ENCODE measurements at regions not wholly inside any gene's neighbourhood (a gene's known extent, or its start where the extent isn't known, plus 50 kb on each side); places are given as distances from the start of the nearest gene placed in this dataset.

DNA sequence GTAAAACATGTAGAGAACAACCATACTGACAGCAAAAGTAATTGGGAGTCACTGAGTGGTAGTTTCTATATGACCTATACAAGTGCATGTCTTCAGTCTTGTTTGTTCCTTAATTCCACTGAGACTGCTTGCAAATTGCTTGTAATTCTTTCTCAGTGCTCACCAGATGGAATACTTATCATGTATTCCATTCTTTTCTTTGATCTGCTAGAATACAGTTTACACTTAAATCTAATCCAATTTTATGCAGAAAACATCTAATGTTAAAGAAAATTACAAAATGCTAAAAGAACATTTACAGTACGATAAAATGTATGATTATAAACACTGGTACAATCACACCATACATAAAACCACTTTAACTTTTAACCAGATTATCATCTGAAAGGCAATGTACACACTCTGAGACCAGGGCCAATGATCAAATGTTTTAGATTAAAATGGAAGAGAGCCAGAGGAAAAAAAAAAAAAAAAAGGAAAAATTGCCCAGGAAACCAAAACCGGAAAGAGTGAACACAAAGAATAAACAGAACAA, 741.4 kb downstream of the FAT4 start:
- TF ChIP-seq CSDC2 (CRISPR knock-in tag; IDR thresholded peaks at IDR 0.05) (no peak), SNAI2 (CRISPR knock-in tag; IDR thresholded peaks at IDR 0.05) (no peak), ARNTL (CRISPR knock-in tag; IDR thresholded peaks at IDR 0.05; ENCODE audit: borderline replicate concordance, low read depth) (no peak), ZFP3 (CRISPR knock-in tag; IDR thresholded peaks at IDR 0.05) (no peak), ZNF70 (CRISPR knock-in tag; IDR thresholded peaks at IDR 0.05) (no peak), ZNF565 (CRISPR knock-in tag; conservative IDR thresholded peaks at IDR 0.05; ENCODE audit: low read depth) (no peak), ISL1 (CRISPR knock-in tag; IDR thresholded peaks at IDR 0.05) (no peak), OSR1 (CRISPR knock-in tag; IDR thresholded peaks at IDR 0.05) (no peak), RARB (CRISPR knock-in tag; IDR thresholded peaks at IDR 0.05) (no peak), ESRRG (CRISPR knock-in tag; IDR thresholded peaks at IDR 0.05) (no peak), TOX (CRISPR knock-in tag; IDR thresholded peaks at IDR 0.05; ENCODE audit: borderline replicate concordance) (no peak)
- TF ChIP-seq, protein P1, sequence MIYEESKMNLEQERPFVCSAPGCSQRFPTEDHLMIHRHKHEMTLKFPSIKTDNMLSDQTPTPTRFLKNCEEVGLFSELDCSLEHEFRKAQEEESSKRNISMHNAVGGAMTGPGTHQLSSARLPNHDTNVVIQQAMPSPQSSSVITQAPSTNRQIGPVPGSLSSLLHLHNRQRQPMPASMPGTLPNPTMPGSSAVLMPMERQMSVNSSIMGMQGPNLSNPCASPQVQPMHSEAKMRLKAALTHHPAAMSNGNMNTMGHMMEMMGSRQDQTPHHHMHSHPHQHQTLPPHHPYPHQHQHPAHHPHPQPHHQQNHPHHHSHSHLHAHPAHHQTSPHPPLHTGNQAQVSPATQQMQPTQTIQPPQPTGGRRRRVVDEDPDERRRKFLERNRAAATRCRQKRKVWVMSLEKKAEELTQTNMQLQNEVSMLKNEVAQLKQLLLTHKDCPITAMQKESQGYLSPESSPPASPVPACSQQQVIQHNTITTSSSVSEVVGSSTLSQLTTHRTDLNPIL (CRISPR knock-in tag; IDR thresholded peaks at IDR 0.05; ENCODE audit: low read depth): no peak
- TF ChIP-seq, protein P2, sequence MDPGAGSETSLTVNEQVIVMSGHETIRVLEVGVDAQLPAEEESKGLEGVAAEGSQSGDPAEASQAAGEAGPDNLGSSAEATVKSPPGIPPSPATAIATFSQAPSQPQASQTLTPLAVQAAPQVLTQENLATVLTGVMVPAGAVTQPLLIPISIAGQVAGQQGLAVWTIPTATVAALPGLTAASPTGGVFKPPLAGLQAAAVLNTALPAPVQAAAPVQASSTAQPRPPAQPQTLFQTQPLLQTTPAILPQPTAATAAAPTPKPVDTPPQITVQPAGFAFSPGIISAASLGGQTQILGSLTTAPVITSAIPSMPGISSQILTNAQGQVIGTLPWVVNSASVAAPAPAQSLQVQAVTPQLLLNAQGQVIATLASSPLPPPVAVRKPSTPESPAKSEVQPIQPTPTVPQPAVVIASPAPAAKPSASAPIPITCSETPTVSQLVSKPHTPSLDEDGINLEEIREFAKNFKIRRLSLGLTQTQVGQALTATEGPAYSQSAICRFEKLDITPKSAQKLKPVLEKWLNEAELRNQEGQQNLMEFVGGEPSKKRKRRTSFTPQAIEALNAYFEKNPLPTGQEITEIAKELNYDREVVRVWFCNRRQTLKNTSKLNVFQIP (CRISPR knock-in tag; IDR thresholded peaks at IDR 0.05; ENCODE audit: borderline replicate concordance, low read depth): no peak
- ATAC-seq: no peak

DNA sequence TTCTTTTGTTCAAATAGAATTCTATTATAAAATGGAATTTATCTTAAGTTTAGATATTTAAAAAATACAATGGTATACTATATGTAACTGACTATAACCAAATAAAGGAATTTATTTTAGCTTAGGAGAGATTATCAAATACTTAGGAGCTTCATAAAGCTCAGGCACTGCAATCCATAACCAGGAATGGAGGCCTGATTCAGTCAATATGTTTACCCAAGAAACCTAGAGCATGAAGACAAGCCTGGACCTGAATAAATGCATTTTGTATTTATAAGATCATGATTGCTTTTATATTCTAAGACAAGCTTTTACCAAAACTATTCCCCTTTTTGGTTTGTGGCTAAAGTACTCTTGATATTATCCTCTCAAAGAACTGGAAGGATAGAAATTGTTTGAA, 742.6 kb downstream of the FAT4 start:
- ATAC-seq: no peak
- TF ChIP-seq SNAI2 (CRISPR knock-in tag; IDR thresholded peaks at IDR 0.05) (no peak), BACH2 (CRISPR knock-in tag; IDR thresholded peaks at IDR 0.05; ENCODE audit: borderline replicate concordance) (no peak), TOX (CRISPR knock-in tag; IDR thresholded peaks at IDR 0.05; ENCODE audit: borderline replicate concordance) (no peak), ZNF565 (CRISPR knock-in tag; conservative IDR thresholded peaks at IDR 0.05; ENCODE audit: low read depth) (no peak), ZC3H10 (CRISPR knock-in tag; IDR thresholded peaks at IDR 0.05) (no peak), ZNF70 (CRISPR knock-in tag; IDR thresholded peaks at IDR 0.05) (no peak), ZFP3 (CRISPR knock-in tag; IDR thresholded peaks at IDR 0.05) (no peak), OSR1 (CRISPR knock-in tag; IDR thresholded peaks at IDR 0.05) (no peak), CSDC2 (CRISPR knock-in tag; IDR thresholded peaks at IDR 0.05) (no peak)
- TF ChIP-seq, protein P2 (CRISPR knock-in tag; IDR thresholded peaks at IDR 0.05; ENCODE audit: borderline replicate concordance, low read depth): no peak
- TF ChIP-seq, protein P1 (CRISPR knock-in tag; IDR thresholded peaks at IDR 0.05; ENCODE audit: low read depth): no peak
- TF ChIP-seq, protein P3, sequence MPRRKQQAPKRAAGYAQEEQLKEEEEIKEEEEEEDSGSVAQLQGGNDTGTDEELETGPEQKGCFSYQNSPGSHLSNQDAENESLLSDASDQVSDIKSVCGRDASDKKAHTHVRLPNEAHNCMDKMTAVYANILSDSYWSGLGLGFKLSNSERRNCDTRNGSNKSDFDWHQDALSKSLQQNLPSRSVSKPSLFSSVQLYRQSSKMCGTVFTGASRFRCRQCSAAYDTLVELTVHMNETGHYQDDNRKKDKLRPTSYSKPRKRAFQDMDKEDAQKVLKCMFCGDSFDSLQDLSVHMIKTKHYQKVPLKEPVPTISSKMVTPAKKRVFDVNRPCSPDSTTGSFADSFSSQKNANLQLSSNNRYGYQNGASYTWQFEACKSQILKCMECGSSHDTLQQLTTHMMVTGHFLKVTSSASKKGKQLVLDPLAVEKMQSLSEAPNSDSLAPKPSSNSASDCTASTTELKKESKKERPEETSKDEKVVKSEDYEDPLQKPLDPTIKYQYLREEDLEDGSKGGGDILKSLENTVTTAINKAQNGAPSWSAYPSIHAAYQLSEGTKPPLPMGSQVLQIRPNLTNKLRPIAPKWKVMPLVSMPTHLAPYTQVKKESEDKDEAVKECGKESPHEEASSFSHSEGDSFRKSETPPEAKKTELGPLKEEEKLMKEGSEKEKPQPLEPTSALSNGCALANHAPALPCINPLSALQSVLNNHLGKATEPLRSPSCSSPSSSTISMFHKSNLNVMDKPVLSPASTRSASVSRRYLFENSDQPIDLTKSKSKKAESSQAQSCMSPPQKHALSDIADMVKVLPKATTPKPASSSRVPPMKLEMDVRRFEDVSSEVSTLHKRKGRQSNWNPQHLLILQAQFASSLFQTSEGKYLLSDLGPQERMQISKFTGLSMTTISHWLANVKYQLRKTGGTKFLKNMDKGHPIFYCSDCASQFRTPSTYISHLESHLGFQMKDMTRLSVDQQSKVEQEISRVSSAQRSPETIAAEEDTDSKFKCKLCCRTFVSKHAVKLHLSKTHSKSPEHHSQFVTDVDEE (CRISPR knock-in tag; IDR thresholded peaks at IDR 0.05): no peak

DNA sequence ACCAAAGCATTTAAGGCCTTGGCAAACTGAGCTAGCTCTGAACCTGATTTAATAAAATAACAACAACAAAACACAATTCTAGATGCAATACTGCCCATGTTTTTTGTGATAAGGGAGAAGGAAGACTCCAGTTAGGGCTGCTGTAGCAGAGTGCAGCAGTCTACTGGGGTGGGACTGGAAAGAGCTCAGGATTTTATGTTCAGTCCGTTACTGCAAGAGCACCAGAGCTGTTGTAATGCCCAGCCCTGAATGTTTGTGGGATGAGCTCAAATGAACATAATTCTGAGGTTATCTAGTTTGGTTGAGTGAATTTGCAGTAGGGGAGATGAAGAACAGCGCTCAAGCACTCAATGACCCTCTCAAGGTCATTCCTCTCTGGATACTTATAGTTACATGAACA, 743.8 kb downstream of the FAT4 start:
- ATAC-seq: no peak
- TF ChIP-seq CSDC2 (CRISPR knock-in tag; IDR thresholded peaks at IDR 0.05): no peak
- no peak for TF ChIP-seq BACH2 (CRISPR knock-in tag; IDR thresholded peaks at IDR 0.05; ENCODE audit: borderline replicate concordance)
- TF ChIP-seq ZNF8 (CRISPR knock-in tag; IDR thresholded peaks at IDR 0.05): no peak
- TF ChIP-seq ZNF70 (CRISPR knock-in tag; IDR thresholded peaks at IDR 0.05): no peak
- TF ChIP-seq, protein P4, sequence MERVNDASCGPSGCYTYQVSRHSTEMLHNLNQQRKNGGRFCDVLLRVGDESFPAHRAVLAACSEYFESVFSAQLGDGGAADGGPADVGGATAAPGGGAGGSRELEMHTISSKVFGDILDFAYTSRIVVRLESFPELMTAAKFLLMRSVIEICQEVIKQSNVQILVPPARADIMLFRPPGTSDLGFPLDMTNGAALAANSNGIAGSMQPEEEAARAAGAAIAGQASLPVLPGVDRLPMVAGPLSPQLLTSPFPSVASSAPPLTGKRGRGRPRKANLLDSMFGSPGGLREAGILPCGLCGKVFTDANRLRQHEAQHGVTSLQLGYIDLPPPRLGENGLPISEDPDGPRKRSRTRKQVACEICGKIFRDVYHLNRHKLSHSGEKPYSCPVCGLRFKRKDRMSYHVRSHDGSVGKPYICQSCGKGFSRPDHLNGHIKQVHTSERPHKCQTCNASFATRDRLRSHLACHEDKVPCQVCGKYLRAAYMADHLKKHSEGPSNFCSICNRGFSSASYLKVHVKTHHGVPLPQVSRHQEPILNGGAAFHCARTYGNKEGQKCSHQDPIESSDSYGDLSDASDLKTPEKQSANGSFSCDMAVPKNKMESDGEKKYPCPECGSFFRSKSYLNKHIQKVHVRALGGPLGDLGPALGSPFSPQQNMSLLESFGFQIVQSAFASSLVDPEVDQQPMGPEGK (CRISPR knock-in tag; IDR thresholded peaks at IDR 0.05; ENCODE audit: borderline replicate concordance): no peak
- TF ChIP-seq GLIS3 (CRISPR knock-in tag; IDR thresholded peaks at IDR 0.05): no peak
- TF ChIP-seq TCF4 (CRISPR knock-in tag; IDR thresholded peaks at IDR 0.05; ENCODE audit: borderline replicate concordance): no peak
- no peak for TF ChIP-seq ZFP3 (CRISPR knock-in tag; IDR thresholded peaks at IDR 0.05)
- TF ChIP-seq, protein P1 (CRISPR knock-in tag; IDR thresholded peaks at IDR 0.05; ENCODE audit: low read depth): no peak
- TF ChIP-seq ZNF565 (CRISPR knock-in tag; conservative IDR thresholded peaks at IDR 0.05; ENCODE audit: low read depth): no peak
- TF ChIP-seq, protein P2 (CRISPR knock-in tag; IDR thresholded peaks at IDR 0.05; ENCODE audit: borderline replicate concordance, low read depth): no peak
- TF ChIP-seq TOX (CRISPR knock-in tag; IDR thresholded peaks at IDR 0.05; ENCODE audit: borderline replicate concordance): no peak
- TF ChIP-seq ARNTL (CRISPR knock-in tag; IDR thresholded peaks at IDR 0.05; ENCODE audit: borderline replicate concordance, low read depth): no peak
- TF ChIP-seq ESRRG (CRISPR knock-in tag; IDR thresholded peaks at IDR 0.05): no peak
